ENCODE measurements at regions not wholly inside any gene's neighbourhood (a gene's known extent, or its start where the extent isn't known, plus 50 kb on each side); places are given as distances from the start of the nearest gene placed in this dataset.
"Not testable (repeated sequence)": the region's sequence is repeated elsewhere in the genome, so short reads cannot be mapped to it uniquely, and the experiment has no call there.

DNA sequence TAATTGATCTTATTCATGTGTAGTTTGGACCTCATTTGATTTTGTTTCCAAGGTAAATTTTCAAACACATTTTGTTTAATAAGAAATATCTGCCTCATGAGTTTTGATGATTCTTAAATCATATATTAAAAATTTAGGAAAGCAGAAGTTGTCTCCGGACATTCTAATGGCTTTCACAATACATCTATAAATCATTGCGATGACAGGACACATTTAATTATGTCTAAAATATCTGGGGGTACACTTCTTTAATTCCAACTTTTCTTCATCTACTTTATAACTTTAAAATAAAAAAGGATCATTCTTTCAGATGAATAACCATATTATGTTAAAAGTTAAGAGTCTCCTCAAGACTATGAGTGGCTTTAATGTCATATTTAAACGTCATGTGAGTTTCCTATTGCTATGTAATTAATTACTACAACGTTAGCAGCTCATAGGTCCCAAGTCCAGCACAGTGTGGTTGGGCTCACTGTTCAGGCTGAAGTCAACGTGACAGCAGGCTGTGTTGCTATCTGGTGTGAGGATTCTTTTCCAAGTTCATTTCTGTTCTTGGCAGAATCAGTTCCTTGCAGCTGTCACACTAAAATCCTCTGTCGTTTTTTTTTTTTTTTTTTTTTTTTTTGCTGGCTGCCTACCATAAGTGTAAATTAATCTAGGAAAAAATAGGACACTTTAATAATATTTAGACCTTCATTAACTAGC lies 893.5 kb downstream of the LTN1 start:
- DNase-seq, result no peak

DNA sequence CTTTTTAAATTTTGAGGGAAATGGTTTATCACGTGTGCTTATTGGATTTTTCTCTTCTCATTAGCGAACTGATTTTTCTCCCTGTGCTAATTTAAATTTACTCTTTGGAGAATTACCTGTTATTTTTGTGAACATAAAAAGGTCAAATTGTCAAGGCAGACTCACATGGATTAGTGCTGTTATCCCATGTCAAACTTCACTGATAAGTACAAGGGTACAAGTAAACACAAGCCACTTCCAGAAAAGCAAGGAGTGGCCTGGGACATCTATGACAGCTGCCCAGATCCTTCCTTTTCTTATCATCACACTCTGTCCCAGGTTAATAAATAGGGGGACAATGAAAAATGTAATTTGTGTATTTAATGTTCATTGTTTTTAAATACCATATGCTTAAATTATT lies 901.2 kb downstream of the LTN1 start:
- no peak for DNase-seq

- DNase-seq, result no peak
Measured at GRCh38 chr21:28090546-28090945, 902.1 kb downstream of the LTN1 start.

DNA sequence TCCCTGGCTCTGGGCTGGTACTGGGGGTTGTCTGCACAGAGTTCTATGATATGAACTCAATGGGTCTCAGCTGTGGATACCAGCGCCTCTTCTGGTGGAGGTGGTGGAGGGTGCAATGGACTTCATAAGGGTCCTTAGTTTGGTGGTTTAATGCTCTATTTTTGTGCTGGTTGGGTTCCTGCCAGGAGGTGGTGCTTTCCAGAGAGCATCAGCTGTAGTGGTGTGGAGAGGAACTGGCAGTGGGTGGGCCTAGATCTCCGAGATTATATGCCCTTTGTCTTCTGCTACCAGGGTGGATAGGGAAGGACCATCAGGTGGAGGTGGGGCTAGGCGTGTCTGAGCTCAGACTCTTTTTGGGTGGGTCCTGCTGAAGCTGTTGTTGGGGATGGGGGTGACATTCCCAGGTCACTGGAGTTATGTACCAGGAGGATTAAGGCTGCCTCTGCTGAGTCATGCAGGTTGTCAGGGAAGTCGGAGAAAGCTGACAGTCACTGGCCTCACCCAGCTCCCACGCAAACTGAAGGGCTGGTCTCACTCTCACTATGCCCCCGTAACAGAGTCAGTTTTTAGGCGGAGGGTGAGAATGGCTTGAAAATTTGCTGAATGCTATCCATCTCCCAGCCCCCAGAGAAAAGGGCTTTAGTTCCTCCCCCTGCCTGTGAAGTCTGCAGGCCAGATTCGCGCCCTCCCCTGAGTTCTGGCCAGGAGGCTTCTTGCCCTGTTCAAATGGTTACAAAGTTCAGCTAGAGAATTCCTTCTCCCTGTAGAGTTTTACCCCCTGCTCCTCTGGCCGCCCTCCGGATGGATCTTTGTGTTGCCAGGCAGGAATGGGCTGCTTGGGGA lies 902.9 kb downstream of the LTN1 start:
- DNase-seq, result no peak

DNA sequence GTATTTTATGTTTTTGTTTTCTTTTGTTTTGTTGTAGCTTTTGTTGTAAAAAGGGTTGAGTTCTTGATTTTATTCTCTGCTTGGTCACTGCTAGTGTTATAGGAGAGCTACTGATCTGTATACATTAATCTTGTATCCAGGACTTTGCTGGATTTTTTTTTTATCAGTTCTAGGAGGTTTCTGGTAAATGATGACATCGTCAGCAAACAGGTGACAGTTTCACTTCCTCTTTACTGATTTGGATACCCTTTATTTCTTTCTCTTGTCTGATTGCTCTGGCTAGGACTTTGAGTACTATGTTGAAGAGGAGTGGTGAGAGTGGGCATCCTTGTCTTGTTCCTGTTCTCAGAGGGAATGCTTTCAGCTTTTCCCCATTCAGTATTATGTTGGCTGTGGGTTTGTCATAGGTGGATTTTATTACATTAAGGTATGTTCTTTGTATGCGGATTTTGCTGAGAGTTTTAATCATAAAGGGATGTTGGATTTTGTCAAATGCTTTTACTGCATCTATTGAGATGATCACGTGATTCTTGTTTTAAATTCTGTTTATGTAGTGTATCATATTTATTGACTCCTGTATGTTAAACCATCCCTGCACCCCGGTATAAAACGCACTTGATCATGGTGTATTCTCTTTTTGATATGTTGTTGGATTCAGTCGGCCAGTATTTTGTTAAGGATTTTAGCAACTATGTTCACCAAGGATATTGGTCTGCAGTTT lies 905.7 kb downstream of the LTN1 start:
- DNase-seq, result no peak

DNA sequence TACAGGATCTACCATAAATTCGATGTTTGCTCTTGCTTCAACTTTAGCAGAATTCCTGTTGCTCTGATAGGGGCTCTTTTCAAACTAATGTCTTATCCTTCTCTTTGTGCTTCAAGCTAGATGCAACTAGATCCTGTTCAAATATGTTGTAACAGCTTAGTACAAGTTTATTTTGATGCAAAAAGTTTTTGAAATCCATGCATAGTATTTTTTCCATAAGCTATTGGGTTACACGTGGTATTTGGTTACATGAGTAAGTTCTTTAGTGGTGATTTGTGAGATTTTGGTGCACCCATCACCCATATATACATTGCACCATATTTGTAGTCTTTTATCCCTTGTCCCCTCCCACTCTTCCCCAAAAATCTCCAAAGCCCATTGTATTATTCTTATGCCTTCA lies 907.7 kb downstream of the LTN1 start:
- no peak for DNase-seq

DNA sequence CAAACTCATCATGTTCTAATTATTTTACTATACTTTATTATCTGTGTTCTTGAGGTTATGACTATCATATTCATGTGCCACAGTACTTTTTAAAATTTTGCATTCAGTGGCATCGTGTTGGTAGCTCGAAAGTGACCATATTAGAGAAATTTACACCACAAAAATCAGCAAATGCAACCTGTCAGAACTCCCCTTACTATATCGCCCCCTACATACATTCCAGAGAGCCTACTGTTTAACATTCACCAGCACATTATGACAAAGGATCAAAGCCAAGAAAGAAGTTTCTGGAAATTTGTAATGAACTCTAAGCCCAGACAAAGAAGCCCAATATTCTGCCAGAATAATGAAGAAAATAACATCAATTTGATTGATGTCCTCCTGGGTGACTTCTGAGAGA lies 909.3 kb downstream of the LTN1 start:
- no peak for DNase-seq

DNA sequence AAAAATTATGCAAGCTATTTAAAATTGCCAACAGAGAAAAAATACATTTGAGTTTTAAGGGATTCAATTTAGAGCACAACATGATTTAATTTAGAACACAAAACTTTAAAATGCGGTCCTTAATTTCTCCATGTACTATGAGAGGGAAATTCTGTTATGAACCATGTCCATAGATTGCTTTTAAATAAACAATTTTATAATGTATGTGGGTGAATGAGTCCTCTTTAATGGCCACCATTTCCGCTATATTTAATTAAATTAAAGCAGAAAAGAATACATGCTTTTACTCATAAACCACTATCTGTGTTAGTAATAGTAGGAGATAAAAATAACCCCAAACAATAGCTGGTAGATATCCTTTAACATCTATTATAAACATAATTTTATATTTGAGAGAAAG lies 914.6 kb downstream of the LTN1 start:
- DNase-seq, result no peak

DNA sequence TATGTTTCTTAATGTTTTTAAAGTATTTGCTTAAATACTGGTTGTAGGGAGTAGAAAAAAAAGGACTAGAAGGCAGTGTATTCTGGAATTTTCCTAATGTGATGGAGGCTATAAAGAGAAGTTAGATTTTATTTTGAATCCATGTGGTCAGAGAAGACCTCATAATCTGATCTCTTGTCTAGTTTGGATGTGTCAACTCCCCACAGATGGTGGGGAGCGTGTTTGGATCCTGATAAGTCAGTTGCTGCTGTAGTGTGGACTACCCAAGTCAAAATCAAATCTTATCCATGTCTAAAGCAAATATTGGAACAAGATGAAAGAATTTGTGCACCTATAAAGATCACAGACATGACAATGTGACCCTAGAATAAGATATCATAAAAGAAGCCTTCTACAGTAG lies 918.0 kb downstream of the LTN1 start:
- no peak for DNase-seq

DNA sequence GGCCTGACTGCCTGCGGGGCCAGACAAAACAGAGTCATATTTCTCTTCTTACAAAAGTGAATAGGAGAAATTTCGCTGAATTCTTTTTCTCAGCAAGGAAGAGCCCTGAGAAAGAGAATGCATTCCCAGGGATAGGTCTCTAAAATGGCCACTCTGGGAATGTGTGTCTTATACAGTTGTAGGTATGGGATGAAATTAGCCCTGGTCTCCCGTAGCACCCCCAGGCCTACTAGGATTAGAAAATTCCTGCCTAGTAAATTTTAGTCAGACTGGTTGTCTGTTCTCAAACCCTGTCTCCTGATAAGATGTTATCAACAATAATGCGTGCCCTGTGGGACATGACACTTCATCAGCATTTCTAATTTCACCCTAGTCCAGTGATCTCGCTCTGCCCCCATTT lies 920.1 kb downstream of the LTN1 start:
- DNase-seq, result no peak

- DNase-seq, result no peak
Measured at GRCh38 chr21:28069450-28069923, 923.2 kb downstream of the LTN1 start.

GRCh38 chr21:28068455-28069358 lies 924.0 kb downstream of the LTN1 start:
- no peak for DNase-seq

- no peak for DNase-seq
Measured at GRCh38 chr21:28066596-28067387, 925.9 kb downstream of the LTN1 start.

- no peak for DNase-seq
Measured at GRCh38 chr21:28066076-28066475, 926.6 kb downstream of the LTN1 start.

DNA sequence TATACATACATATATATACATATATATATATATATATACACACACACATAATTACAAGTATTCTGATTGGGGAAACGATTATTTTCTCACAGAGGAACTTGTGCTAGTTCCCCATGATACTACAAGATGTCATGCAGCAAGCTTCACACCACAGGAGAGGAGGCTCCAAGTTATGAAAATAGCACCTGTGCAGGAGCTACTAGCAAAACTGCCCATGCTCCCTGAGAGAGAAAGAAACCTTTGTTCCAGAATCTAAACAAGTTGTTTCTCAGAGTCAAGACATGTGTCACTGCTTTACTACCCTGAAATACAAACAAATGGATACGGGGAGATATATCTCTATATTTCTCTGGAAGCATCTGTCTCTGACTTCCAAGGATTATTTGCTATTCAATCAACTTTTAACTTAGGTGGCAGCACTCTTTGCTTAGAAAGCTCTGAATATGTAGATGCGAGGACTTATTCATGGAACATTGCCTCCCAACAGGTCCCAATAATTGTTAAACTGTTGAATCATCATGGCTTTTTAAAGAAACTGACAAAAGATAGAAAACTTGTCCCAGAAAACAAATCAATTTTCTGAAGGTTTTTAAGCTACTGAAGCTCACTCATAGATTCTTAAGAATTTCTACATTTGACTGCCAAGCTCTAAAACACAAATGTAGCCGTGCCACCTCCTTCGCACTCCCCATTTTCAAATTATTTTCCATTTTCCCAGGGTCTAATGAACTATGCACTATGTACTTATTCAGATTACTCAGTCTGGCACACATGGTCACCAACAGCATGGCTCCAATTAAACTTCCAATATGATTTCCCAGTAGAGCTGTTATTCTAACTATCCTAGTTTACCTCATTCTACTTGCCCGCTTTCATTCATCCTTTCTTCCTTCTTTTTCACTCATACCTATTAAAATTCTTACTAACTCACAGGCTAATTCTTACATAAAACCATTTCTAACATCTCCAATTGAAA lies 929.1 kb downstream of the LTN1 start:
- no peak for DNase-seq

GRCh38 chr21:28052956-28053355 lies 939.7 kb downstream of the LTN1 start:
- DNase-seq, result not testable (repeated sequence)

DNA sequence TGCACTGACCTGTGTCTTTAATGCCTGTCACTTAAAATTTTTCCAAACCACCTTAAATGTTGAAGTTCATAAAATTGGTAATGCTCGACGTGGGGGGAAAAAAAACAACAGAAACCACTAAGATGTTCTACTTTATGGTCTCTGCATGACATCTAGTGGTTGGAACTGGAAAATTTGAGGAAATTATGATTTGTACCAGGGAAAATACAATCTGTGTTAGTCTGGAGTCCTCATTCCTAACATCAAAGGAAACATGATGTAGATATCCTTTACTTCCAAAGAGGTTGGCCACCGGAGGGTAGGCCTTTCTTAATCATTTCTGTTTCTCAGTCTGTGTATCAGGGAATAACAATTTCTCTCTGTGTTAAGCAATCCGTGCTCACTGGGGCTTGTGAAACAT lies 941.0 kb downstream of the LTN1 start:
- not testable (repeated sequence) for DNase-seq

DNA sequence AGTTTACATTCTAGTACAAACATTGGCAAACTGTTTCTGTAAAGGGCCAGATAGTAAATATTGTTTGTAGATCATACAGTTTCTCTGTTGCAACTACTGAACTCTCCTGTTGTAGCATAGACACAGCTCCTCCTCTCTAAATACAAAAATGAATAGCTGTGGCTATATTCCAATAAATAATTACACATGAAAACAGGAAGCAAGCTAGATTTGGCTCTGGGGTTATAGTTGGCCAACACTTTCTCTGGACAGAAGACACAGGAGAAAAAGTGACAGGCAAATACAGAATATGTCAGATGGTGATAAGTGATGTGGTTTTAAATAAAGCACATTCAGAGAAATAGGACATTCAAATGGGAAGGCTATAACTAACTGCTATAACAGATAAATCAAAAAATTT lies 957.0 kb downstream of the LTN1 start:
- not testable (repeated sequence) for DNase-seq

DNA sequence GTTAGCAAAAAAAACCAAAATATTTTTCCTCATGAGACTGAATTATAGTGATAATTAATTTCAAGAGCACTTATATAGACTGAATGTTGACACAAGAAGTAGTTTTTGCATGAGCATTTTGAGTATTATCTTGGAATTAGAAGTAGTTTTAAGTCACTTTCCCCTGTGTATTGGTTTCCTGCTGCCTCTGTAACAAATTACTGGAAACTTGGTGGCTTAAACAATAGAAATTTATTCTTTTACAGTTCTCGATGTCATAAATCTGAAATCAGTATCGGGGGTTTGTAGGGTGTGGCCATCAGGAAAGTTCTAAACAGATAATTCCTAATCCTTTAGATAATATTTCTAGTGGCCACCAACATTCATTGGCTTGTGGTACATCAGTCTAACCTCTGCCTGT lies 957.8 kb downstream of the LTN1 start:
- DNase-seq, result not testable (repeated sequence)

DNA sequence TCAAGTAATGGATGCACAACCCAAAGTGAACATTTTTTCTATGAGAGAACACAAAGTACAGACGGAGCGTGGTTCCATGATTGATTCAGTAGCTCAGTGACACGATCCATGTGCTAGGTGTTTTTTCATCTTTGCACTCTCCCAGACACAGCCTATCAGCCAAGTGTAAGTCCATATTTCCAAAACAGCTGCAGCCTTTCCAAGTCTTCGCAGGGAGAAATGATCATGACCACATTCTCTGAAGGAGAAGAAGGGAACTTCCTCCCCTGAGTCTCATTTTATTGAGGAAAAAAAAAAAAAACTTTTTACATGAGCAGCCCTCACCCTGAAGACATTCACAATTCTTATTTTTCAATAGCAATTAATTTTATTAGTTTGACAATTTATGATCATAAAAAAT lies 958.3 kb downstream of the LTN1 start:
- DNase-seq, result not testable (repeated sequence)

Measured in NCI-H2081 treated with DMSO at 0.1 percent for 48 hours (cell line).